Activated naive CD8-positive, alpha-beta T cell treated with anti-CD3 and anti-CD28 coated beads for 36 hours (primary cell): ENCODE measurements at regions not wholly inside any gene's neighbourhood (a gene's known extent, or its start where the extent isn't known, plus 50 kb on each side); places are given as distances from the start of the nearest gene placed in this dataset.
A peak's percentile ranks its signal among the peaks of the same experiment; 100 is the strongest.

Source experiments
- DNase-seq: peaks from one replicate; pipeline ENCODE4 v3.0.0; 2021
- H3K27ac Mint-ChIP-seq: one replicate; pipeline ENCODE4 v1.8.0; 2022; ENCODE audit warnings: mild to moderate bottlenecking, moderate library complexity, mixed read lengths
- H3K27me3 Mint-ChIP-seq: one replicate; pipeline ENCODE4 v1.8.0; 2022; ENCODE audit warnings: mild to moderate bottlenecking, mixed read lengths
- H3K36me3 Mint-ChIP-seq: one replicate; pipeline ENCODE4 v1.8.0; 2021; ENCODE audit warnings: mild to moderate bottlenecking, mixed read lengths
- H3K4me1 Mint-ChIP-seq: one replicate; pipeline ENCODE4 v1.8.0; 2021; ENCODE audit warnings: mixed read lengths
- H3K4me3 Mint-ChIP-seq: one replicate; pipeline ENCODE4 v1.8.0; 2022; ENCODE audit warnings: mild to moderate bottlenecking, moderate library complexity, mixed read lengths
- H3K9me3 Mint-ChIP-seq: one replicate; pipeline ENCODE4 v1.8.0; 2022; ENCODE audit warnings: mixed read lengths

- H3K4me3 Mint-ChIP-seq: no peak overlapping the region
These were observed 192.2 kb downstream of the TSN start for GRCh38 chr2:121947674-121948073.

GRCh38 chr2:121949271-121949670 is 193.8 kb downstream of the TSN start:
- no peak overlapping the region for H3K4me3 Mint-ChIP-seq
- no peaks in the 10 kb centered on the region for H3K36me3 Mint-ChIP-seq
- H3K9me3 Mint-ChIP-seq: no peaks in the 10 kb centered on the region
- H3K27ac Mint-ChIP-seq: no peak overlapping the region
- peaks cover 3% of the 10 kb centered on the region for H3K4me1 Mint-ChIP-seq
- no peak for DNase-seq
- no peaks in the 10 kb centered on the region for H3K27me3 Mint-ChIP-seq

More at GRCh38 chr2:121947674-121948073, 192.2 kb downstream of the TSN start:
- DNase-seq: no peak
- Mint-ChIP-seq H3K36me3 (no peaks in the 10 kb centered on the region), H3K9me3 (no peaks in the 10 kb centered on the region), H3K27ac (no peak overlapping the region), H3K4me1 (peaks cover 4% of the 10 kb centered on the region), H3K27me3 (peaks cover 3% of the 10 kb centered on the region)

GRCh38 chr2:121955426-121955825 is 200.0 kb downstream of the TSN start:
- H3K9me3 Mint-ChIP-seq: no peaks in the 10 kb centered on the region
- H3K4me1 Mint-ChIP-seq: no peaks in the 10 kb centered on the region
- DNase-seq: no peak
- no peak overlapping the region for H3K27ac Mint-ChIP-seq
- H3K36me3 Mint-ChIP-seq: no peaks in the 10 kb centered on the region
- no peak overlapping the region for H3K4me3 Mint-ChIP-seq
- H3K27me3 Mint-ChIP-seq: no peaks in the 10 kb centered on the region

- no peaks in the 10 kb centered on the region for H3K9me3 Mint-ChIP-seq
- H3K4me3 Mint-ChIP-seq: no peak overlapping the region
- no peak overlapping the region for H3K27ac Mint-ChIP-seq
- H3K27me3 Mint-ChIP-seq: no peaks in the 10 kb centered on the region
- no peaks in the 10 kb centered on the region for H3K36me3 Mint-ChIP-seq
- no peak for DNase-seq
- no peaks in the 10 kb centered on the region for H3K4me1 Mint-ChIP-seq
These were observed 200.4 kb downstream of the TSN start for GRCh38 chr2:121955872-121956271.

GRCh38 chr2:121960251-121960650 is 204.8 kb downstream of the TSN start:
- H3K36me3 Mint-ChIP-seq: no peaks in the 10 kb centered on the region
- no peak overlapping the region for H3K4me3 Mint-ChIP-seq
- no peaks in the 10 kb centered on the region for H3K9me3 Mint-ChIP-seq
- no peaks in the 10 kb centered on the region for H3K27me3 Mint-ChIP-seq
- no peaks in the 10 kb centered on the region for H3K4me1 Mint-ChIP-seq
- no peak overlapping the region for H3K27ac Mint-ChIP-seq
- DNase-seq: no peak

GRCh38 chr2:121961761-121962160 is 206.3 kb downstream of the TSN start:
- no peaks in the 10 kb centered on the region for H3K36me3 Mint-ChIP-seq
- no peaks in the 10 kb centered on the region for H3K4me1 Mint-ChIP-seq
- H3K4me3 Mint-ChIP-seq: no peak overlapping the region
- no peaks in the 10 kb centered on the region for H3K27me3 Mint-ChIP-seq
- no peak overlapping the region for H3K27ac Mint-ChIP-seq
- H3K9me3 Mint-ChIP-seq: no peaks in the 10 kb centered on the region
- no peak for DNase-seq

- H3K36me3 Mint-ChIP-seq: no peaks in the 10 kb centered on the region
These were observed 210.2 kb downstream of the TSN start for GRCh38 chr2:121965661-121966060.

GRCh38 chr2:121966663-121967062 is 211.2 kb downstream of the TSN start:
- H3K4me3 Mint-ChIP-seq: no peak overlapping the region
- no peaks in the 10 kb centered on the region for H3K36me3 Mint-ChIP-seq
- no peak for DNase-seq
- no peak overlapping the region for H3K27ac Mint-ChIP-seq
- no peaks in the 10 kb centered on the region for H3K4me1 Mint-ChIP-seq
- H3K27me3 Mint-ChIP-seq: no peaks in the 10 kb centered on the region
- H3K9me3 Mint-ChIP-seq: no peaks in the 10 kb centered on the region

More at GRCh38 chr2:121965661-121966060, 210.2 kb downstream of the TSN start:
- Mint-ChIP-seq H3K27me3 (no peaks in the 10 kb centered on the region), H3K4me1 (no peaks in the 10 kb centered on the region), H3K4me3 (no peak overlapping the region), H3K27ac (no peak overlapping the region), H3K9me3 (no peaks in the 10 kb centered on the region)
- no peak for DNase-seq

- no peak for DNase-seq
- Mint-ChIP-seq H3K27me3 (no peaks in the 10 kb centered on the region), H3K27ac (no peak overlapping the region), H3K36me3 (no peaks in the 10 kb centered on the region), H3K4me3 (no peak overlapping the region), H3K9me3 (no peaks in the 10 kb centered on the region), H3K4me1 (no peaks in the 10 kb centered on the region)
These were observed 213.7 kb downstream of the TSN start for GRCh38 chr2:121969166-121969565.

GRCh38 chr2:121969766-121970639 is 214.6 kb downstream of the TSN start:
- no peak for DNase-seq
- Mint-ChIP-seq H3K9me3 (no peaks in the 10 kb centered on the region), H3K27ac (no peak overlapping the region), H3K27me3 (no peaks in the 10 kb centered on the region), H3K4me3 (no peak overlapping the region), H3K36me3 (no peaks in the 10 kb centered on the region), H3K4me1 (peaks cover 3% of the 10 kb centered on the region)

- no peaks in the 10 kb centered on the region for H3K36me3 Mint-ChIP-seq
- no peak for DNase-seq
- no peaks in the 10 kb centered on the region for H3K27me3 Mint-ChIP-seq
- H3K4me1 Mint-ChIP-seq: peaks cover 3% of the 10 kb centered on the region
- no peak overlapping the region for H3K27ac Mint-ChIP-seq
- no peak overlapping the region for H3K4me3 Mint-ChIP-seq
- no peaks in the 10 kb centered on the region for H3K9me3 Mint-ChIP-seq
These were observed 216.8 kb downstream of the TSN start for GRCh38 chr2:121972203-121972602.

- H3K36me3 Mint-ChIP-seq: no peaks in the 10 kb centered on the region
- H3K4me3 Mint-ChIP-seq: peak overlapping the region; percentile 45
- no peak overlapping the region for H3K27ac Mint-ChIP-seq
- no peaks in the 10 kb centered on the region for H3K9me3 Mint-ChIP-seq
- peak; percentile 24 for DNase-seq
- peaks cover 3% of the 10 kb centered on the region for H3K4me1 Mint-ChIP-seq
- no peaks in the 10 kb centered on the region for H3K27me3 Mint-ChIP-seq
These were observed 219.6 kb downstream of the TSN start for GRCh38 chr2:121974897-121975661.

GRCh38 chr2:121976926-121977325 is 221.5 kb downstream of the TSN start:
- Mint-ChIP-seq H3K9me3 (no peaks in the 10 kb centered on the region), H3K4me3 (no peak overlapping the region), H3K36me3 (no peaks in the 10 kb centered on the region), H3K4me1 (peaks cover 3% of the 10 kb centered on the region), H3K27me3 (no peaks in the 10 kb centered on the region), H3K27ac (no peak overlapping the region)
- DNase-seq: no peak

- Mint-ChIP-seq H3K9me3 (no peaks in the 10 kb centered on the region), H3K4me3 (no peak overlapping the region)
These were observed 221.9 kb downstream of the TSN start for GRCh38 chr2:121977326-121977725.

GRCh38 chr2:121992700-121993099 is 237.2 kb downstream of the TSN start:
- DNase-seq: no peak
- no peak overlapping the region for H3K4me3 Mint-ChIP-seq
- peaks cover 5% of the 10 kb centered on the region for H3K4me1 Mint-ChIP-seq
- H3K36me3 Mint-ChIP-seq: no peaks in the 10 kb centered on the region
- H3K27ac Mint-ChIP-seq: no peak overlapping the region
- H3K9me3 Mint-ChIP-seq: no peaks in the 10 kb centered on the region
- no peaks in the 10 kb centered on the region for H3K27me3 Mint-ChIP-seq

More at GRCh38 chr2:121977326-121977725, 221.9 kb downstream of the TSN start:
- H3K4me1 Mint-ChIP-seq: peaks cover 3% of the 10 kb centered on the region
- H3K27ac Mint-ChIP-seq: no peak overlapping the region
- no peaks in the 10 kb centered on the region for H3K27me3 Mint-ChIP-seq
- H3K36me3 Mint-ChIP-seq: no peaks in the 10 kb centered on the region
- no peak for DNase-seq
